CD8-positive, alpha-beta memory T cell (primary cell): ENCODE measurements at regions not wholly inside any gene's neighbourhood (a gene's known extent, or its start where the extent isn't known, plus 50 kb on each side); places are given as distances from the start of the nearest gene placed in this dataset.

Experiments
- CTCF ChIA-PET: fragments of 350-600 bp; sonication (Branson Sonifier 250); formaldehyde crosslinking; loops from one replicate; lab custom pipeline; 2021; ENCODE audit warnings: antibody characterized with exemption; lab: Charles Lee
- POLR2A ChIA-PET: fragments of 350-600 bp; sonication (Branson Sonifier 250); formaldehyde crosslinking; loops from one replicate; lab custom pipeline; 2021; ENCODE audit warnings: antibody characterized with exemption; lab: Charles Lee
- DNase-seq, 5 donors: peaks; one replicate each; pipeline versions ENCODE4 v3.0.0 to v3.0.0-alpha.2; 2020 to 2022; ENCODE audit warnings: mixed read lengths in 1 of 5
- H3K27ac ChIP-seq: one replicate; pipeline ENCODE4 v1.7.0; 2013; ENCODE audit warnings: low read depth, mild to moderate bottlenecking, low read length, moderate library complexity
- H3K27me3 ChIP-seq: 2 replicates; pipeline ENCODE4 v1.7.0; 2013; ENCODE audit warnings: low read length, mild to moderate bottlenecking; ENCODE audit not compliant: insufficient read depth, poor library complexity, severe bottlenecking
- H3K36me3 ChIP-seq: 2 replicates; pipeline ENCODE4 v1.7.0; 2013; ENCODE audit warnings: mild to moderate bottlenecking, low read length, moderate library complexity; ENCODE audit not compliant: insufficient read depth
- H3K4me1 ChIP-seq: 2 replicates; pipeline ENCODE4 v1.7.0; 2013; ENCODE audit warnings: mild to moderate bottlenecking, low read length, moderate library complexity; ENCODE audit not compliant: insufficient read depth
- H3K4me3 ChIP-seq: 2 replicates; pipeline ENCODE4 v1.7.0; 2013; ENCODE audit warnings: mild to moderate bottlenecking, low read length
- H3K9me3 ChIP-seq: 2 replicates; pipeline ENCODE4 v1.7.0; 2013; ENCODE audit warnings: mild to moderate bottlenecking, low read length
- H3K27ac Mint-ChIP-seq, 8 donors: one replicate each; pipeline ENCODE4 v1.8.0; 2020 to 2021; ENCODE audit warnings: mixed read lengths in 8 of 8, mild to moderate bottlenecking in 6 of 8, inconsistent platforms in 3 of 8, moderate library complexity in 3 of 8
- H3K27me3 Mint-ChIP-seq, 2 donors: one replicate each; pipeline ENCODE4 v1.8.0; 2020 to 2021; ENCODE audit warnings: mixed read lengths in 2 of 2, mild to moderate bottlenecking in 1 of 2, moderate library complexity in 1 of 2
- H3K36me3 Mint-ChIP-seq, 3 donors: one replicate each; pipeline ENCODE4 v1.8.0; 2020 to 2021; ENCODE audit warnings: mixed read lengths in 3 of 3, inconsistent platforms in 1 of 3, mild to moderate bottlenecking in 1 of 3
- H3K4me1 Mint-ChIP-seq, 3 donors: one replicate each; pipeline ENCODE4 v1.8.0; 2020 to 2021; ENCODE audit warnings: mixed read lengths in 3 of 3, inconsistent platforms in 1 of 3, mild to moderate bottlenecking in 1 of 3
- H3K4me3 Mint-ChIP-seq, 7 donors: one replicate each; pipeline ENCODE4 v1.8.0; 2020 to 2021; ENCODE audit warnings: mixed read lengths in 7 of 7, mild to moderate bottlenecking in 6 of 7, moderate library complexity in 4 of 7, inconsistent platforms in 2 of 7
- H3K9me3 Mint-ChIP-seq, 5 donors: one replicate each; pipeline ENCODE4 v1.8.0; 2020 to 2022; ENCODE audit warnings: mixed read lengths in 5 of 5, mild to moderate bottlenecking in 3 of 5, moderate library complexity in 2 of 5, inconsistent platforms in 1 of 5

- Mint-ChIP-seq H3K27me3 (no peaks in the 10 kb centered on the region), H3K27ac (no peak overlapping the region), H3K4me3 (no peak overlapping the region), H3K9me3 (peaks cover 2 to 30% (median 16%) of the 10 kb centered on the region in 5 donors), H3K36me3 (no peaks in the 10 kb centered on the region), H3K4me1 (no peaks in the 10 kb centered on the region)
- CTCF ChIA-PET = no interaction called here
- DNase-seq = no peak
- H3K4me3 ChIP-seq = no peak overlapping the region
- no peaks in the 10 kb centered on the region for H3K27me3 ChIP-seq
- no peaks in the 10 kb centered on the region for H3K4me1 ChIP-seq
- H3K36me3 ChIP-seq = no peaks in the 10 kb centered on the region
- no peak overlapping the region for H3K27ac ChIP-seq
- POLR2A ChIA-PET = no interaction called here
- no peaks in the 10 kb centered on the region for H3K9me3 ChIP-seq
Measured at GRCh38 chr4:171002246-171002645, 811.0 kb upstream of the GALNTL6 start.

- H3K36me3 Mint-ChIP-seq = no peaks in the 10 kb centered on the region
- Histone ChIP-seq H3K4me3 (no peak overlapping the region), H3K27ac (no peak overlapping the region), H3K4me1 (no peaks in the 10 kb centered on the region), H3K9me3 (no peaks in the 10 kb centered on the region), H3K36me3 (no peaks in the 10 kb centered on the region), H3K27me3 (no peaks in the 10 kb centered on the region)
- no peak overlapping the region for H3K4me3 Mint-ChIP-seq
- POLR2A ChIA-PET = no interaction called here
- peaks cover 2 to 37% (median 10%) of the 10 kb centered on the region in 5 donors for H3K9me3 Mint-ChIP-seq
- no peaks in the 10 kb centered on the region for H3K4me1 Mint-ChIP-seq
- H3K27me3 Mint-ChIP-seq = no peaks in the 10 kb centered on the region
- CTCF ChIA-PET = no interaction called here
- no peak overlapping the region for H3K27ac Mint-ChIP-seq
- DNase-seq = no peak
Measured at GRCh38 chr4:170990989-170991589, 822.1 kb upstream of the GALNTL6 start.

- ChIA-PET POLR2A (no interaction called here), CTCF (no interaction called here)
- Mint-ChIP-seq H3K27ac (no peak overlapping the region), H3K27me3 (no peaks in the 10 kb centered on the region), H3K4me3 (no peak overlapping the region), H3K4me1 (no peaks in the 10 kb centered on the region), H3K9me3 (peaks cover 2 to 38% (median 5%) of the 10 kb centered on the region in 5 donors), H3K36me3 (no peaks in the 10 kb centered on the region)
- H3K4me3 ChIP-seq = no peak overlapping the region
- H3K36me3 ChIP-seq = no peaks in the 10 kb centered on the region
- H3K27ac ChIP-seq = no peak overlapping the region
- no peak for DNase-seq
- H3K4me1 ChIP-seq = no peaks in the 10 kb centered on the region
- no peaks in the 10 kb centered on the region for H3K9me3 ChIP-seq
- no peaks in the 10 kb centered on the region for H3K27me3 ChIP-seq
Measured at GRCh38 chr4:170988446-170988845, 824.8 kb upstream of the GALNTL6 start.

- H3K4me1 Mint-ChIP-seq = no peaks in the 10 kb centered on the region
- no peaks in the 10 kb centered on the region for H3K27me3 ChIP-seq
- H3K27me3 Mint-ChIP-seq = no peaks in the 10 kb centered on the region
- H3K4me3 Mint-ChIP-seq = no peak overlapping the region
- H3K9me3 ChIP-seq = no peaks in the 10 kb centered on the region
- DNase-seq = no peak
- H3K4me3 ChIP-seq = no peak overlapping the region
- no peak overlapping the region for H3K27ac ChIP-seq
- H3K4me1 ChIP-seq = no peaks in the 10 kb centered on the region
- H3K9me3 Mint-ChIP-seq = peaks cover 5 to 38% (median 16%) of the 10 kb centered on the region in 5 donors
- no peaks in the 10 kb centered on the region for H3K36me3 ChIP-seq
- no peaks in the 10 kb centered on the region for H3K36me3 Mint-ChIP-seq
- H3K27ac Mint-ChIP-seq = no peak overlapping the region
- ChIA-PET POLR2A (no interaction called here), CTCF (no interaction called here)
Measured at GRCh38 chr4:170979736-170980135, 833.5 kb upstream of the GALNTL6 start.

- Histone ChIP-seq H3K9me3 (no peaks in the 10 kb centered on the region), H3K27me3 (no peaks in the 10 kb centered on the region), H3K4me3 (no peak overlapping the region), H3K4me1 (no peaks in the 10 kb centered on the region), H3K36me3 (no peaks in the 10 kb centered on the region), H3K27ac (no peak overlapping the region)
- H3K27ac Mint-ChIP-seq = no peak overlapping the region
- ChIA-PET POLR2A (no interaction called here), CTCF (no interaction called here)
- no peak overlapping the region for H3K4me3 Mint-ChIP-seq
- no peaks in the 10 kb centered on the region for H3K27me3 Mint-ChIP-seq
- H3K9me3 Mint-ChIP-seq = peaks cover 5 to 36% (median 16%) of the 10 kb centered on the region in 5 donors
- H3K4me1 Mint-ChIP-seq = no peaks in the 10 kb centered on the region
- no peak for DNase-seq
- H3K36me3 Mint-ChIP-seq = no peaks in the 10 kb centered on the region
Measured at GRCh38 chr4:170978990-170979389, 834.2 kb upstream of the GALNTL6 start.

GRCh38 chr4:170949084-170949483 is 859.3 kb upstream of the AADAT start:
- ChIA-PET CTCF (no interaction called here), POLR2A (no interaction called here)
- H3K36me3 ChIP-seq = no peaks in the 10 kb centered on the region

GRCh38 chr4:170940043-170940724 is 850.4 kb upstream of the AADAT start:
- H3K9me3 Mint-ChIP-seq = peaks cover 8 to 46% (median 20%) of the 10 kb centered on the region in 5 donors
- DNase-seq = no peak
- no peak overlapping the region for H3K27ac Mint-ChIP-seq
- H3K4me1 Mint-ChIP-seq = no peaks in the 10 kb centered on the region
- Histone ChIP-seq H3K4me3 (no peak overlapping the region), H3K36me3 (no peaks in the 10 kb centered on the region), H3K9me3 (no peaks in the 10 kb centered on the region), H3K27ac (no peak overlapping the region), H3K4me1 (no peaks in the 10 kb centered on the region), H3K27me3 (no peaks in the 10 kb centered on the region)
- POLR2A ChIA-PET = no interaction called here
- H3K4me3 Mint-ChIP-seq = no peak overlapping the region
- peaks cover 0 to 4% of the 10 kb centered on the region in 2 donors for H3K27me3 Mint-ChIP-seq
- CTCF ChIA-PET = no interaction called here
- no peaks in the 10 kb centered on the region for H3K36me3 Mint-ChIP-seq

More at GRCh38 chr4:170949084-170949483, 859.3 kb upstream of the AADAT start:
- Mint-ChIP-seq H3K36me3 (no peaks in the 10 kb centered on the region), H3K27ac (no peak overlapping the region), H3K4me3 (no peak overlapping the region), H3K9me3 (peaks cover 4 to 38% (median 8%) of the 10 kb centered on the region in 5 donors), H3K27me3 (peaks cover 0 to 2% of the 10 kb centered on the region in 2 donors), H3K4me1 (no peaks in the 10 kb centered on the region)
- Histone ChIP-seq H3K9me3 (no peaks in the 10 kb centered on the region), H3K4me1 (no peaks in the 10 kb centered on the region), H3K4me3 (no peak overlapping the region), H3K27ac (no peak overlapping the region), H3K27me3 (no peaks in the 10 kb centered on the region)
- DNase-seq = no peak

- no peaks in the 10 kb centered on the region for H3K9me3 ChIP-seq
- POLR2A ChIA-PET = no interaction called here
Measured at GRCh38 chr4:170938588-170938987, 848.8 kb upstream of the AADAT start.

More at GRCh38 chr4:170938588-170938987, 848.8 kb upstream of the AADAT start:
- no peak for DNase-seq
- Mint-ChIP-seq H3K9me3 (peaks cover 8 to 38% (median 15%) of the 10 kb centered on the region in 5 donors), H3K27ac (no peak overlapping the region), H3K4me3 (no peak overlapping the region), H3K4me1 (no peaks in the 10 kb centered on the region), H3K36me3 (no peaks in the 10 kb centered on the region), H3K27me3 (peaks cover 0 to 2% of the 10 kb centered on the region in 2 donors)
- H3K4me1 ChIP-seq = no peaks in the 10 kb centered on the region
- H3K27me3 ChIP-seq = no peaks in the 10 kb centered on the region
- no peaks in the 10 kb centered on the region for H3K36me3 ChIP-seq
- CTCF ChIA-PET = no interaction called here
- no peak overlapping the region for H3K4me3 ChIP-seq
- H3K27ac ChIP-seq = no peak overlapping the region
